WTC11 (cell line): ENCODE measurements at regions not wholly inside any gene's neighbourhood (a gene's known extent, or its start where the extent isn't known, plus 50 kb on each side); places are given as distances from the start of the nearest gene placed in this dataset.

ENCODE experiments used
- ATAC-seq: fragments of 200-7000 bp; cut with Tn5 transposase; 2 replicates; pipeline ENCODE4 v1.10.0; 2021; ENCODE audit warnings: mild to moderate bottlenecking, moderate library complexity
- CTCF ChIA-PET: fragments of 300-600 bp; sonication (Branson Sonifier 250); formaldehyde crosslinking; loops from one replicate; lab custom pipeline; 2021; ENCODE audit warnings: antibody characterized with exemption; lab: Charles Lee
- POLR2A ChIA-PET: fragments of 350-600 bp; sonication (Branson Sonifier 250); formaldehyde crosslinking; loops from one replicate; lab custom pipeline; 2021; ENCODE audit warnings: antibody characterized with exemption; lab: Charles Lee
- DNase-seq: peaks from one replicate; pipeline ENCODE4 v3.0.0; 2021; ENCODE audit warnings: low spot score
- H3K27ac Mint-ChIP-seq: 2 replicates; pipeline ENCODE4 v1.8.0; 2021; ENCODE audit warnings: mixed read lengths
- H3K27me3 Mint-ChIP-seq: 2 replicates; pipeline ENCODE4 v1.8.0; 2021; ENCODE audit warnings: low read depth, mild to moderate bottlenecking, moderate library complexity, mixed read lengths
- H3K36me3 Mint-ChIP-seq: 2 replicates; pipeline ENCODE4 v1.8.0; 2021; ENCODE audit warnings: mixed read lengths
- H3K4me1 Mint-ChIP-seq: 2 replicates; pipeline ENCODE4 v1.8.0; 2022; ENCODE audit warnings: mixed read lengths
- H3K4me3 Mint-ChIP-seq: 2 replicates; pipeline ENCODE4 v1.8.0; 2021; ENCODE audit warnings: mild to moderate bottlenecking, moderate library complexity, mixed read lengths
- H3K9me3 Mint-ChIP-seq: 2 replicates; pipeline ENCODE4 v1.8.0; 2021; ENCODE audit warnings: mixed read lengths
- E2F1 ChIP-seq: sonication (generic); formaldehyde crosslinking; IDR thresholded peaks from 2 replicates; pipeline ENCODE4 v1.8.0; 2022; ENCODE audit warnings: mild to moderate bottlenecking, missing genetic modification reagents
- E2F4 ChIP-seq: sonication (generic); formaldehyde crosslinking; IDR thresholded peaks from 2 replicates; pipeline ENCODE4 v1.8.1; 2022; ENCODE audit warnings: low read depth, mild to moderate bottlenecking, moderate library complexity, missing genetic modification reagents, borderline replicate concordance
- ERG ChIP-seq: fragments of 250-450 bp; sonication (Bioruptor Pico); IDR thresholded peaks from 2 replicates; pipeline ENCODE4 v1.8.0; 2021; ENCODE audit warnings: mild to moderate bottlenecking
- ETV6 ChIP-seq: sonication (generic); formaldehyde crosslinking; IDR thresholded peaks from 2 replicates; pipeline ENCODE4 v1.8.1; 2022; ENCODE audit warnings: mild to moderate bottlenecking, missing genetic modification reagents
- FOXK1 ChIP-seq: sonication (generic); formaldehyde crosslinking; IDR thresholded peaks from 2 replicates; pipeline ENCODE4 v1.8.0; 2022; ENCODE audit warnings: mild to moderate bottlenecking, moderate library complexity, missing genetic modification reagents
- FOXP4 ChIP-seq: sonication (generic); formaldehyde crosslinking; IDR thresholded peaks from 2 replicates; pipeline ENCODE4 v1.8.0; 2022; ENCODE audit warnings: mild to moderate bottlenecking, missing genetic modification reagents
- GTF2I ChIP-seq: fragments of 250-450 bp; sonication (Bioruptor Pico); conservative IDR thresholded peaks from 2 replicates; pipeline ENCODE4 v1.4.0; 2021; ENCODE audit warnings: mild to moderate bottlenecking
- IRF2 ChIP-seq: sonication (generic); formaldehyde crosslinking; IDR thresholded peaks from 2 replicates; pipeline ENCODE4 v1.8.0; 2022; ENCODE audit warnings: low read depth, missing genetic modification reagents, borderline replicate concordance
- MAX ChIP-seq: sonication (generic); formaldehyde crosslinking; IDR thresholded peaks from 2 replicates; pipeline ENCODE4 v1.8.0; 2022; ENCODE audit warnings: mild to moderate bottlenecking, missing genetic modification reagents
- NR1H2 ChIP-seq: sonication (generic); formaldehyde crosslinking; IDR thresholded peaks from 2 replicates; pipeline ENCODE4 v1.9.0; 2021; ENCODE audit warnings: mild to moderate bottlenecking, moderate library complexity, missing genetic modification reagents
- RELA ChIP-seq: sonication (generic); formaldehyde crosslinking; IDR thresholded peaks from 2 replicates; pipeline ENCODE4 v1.8.1; 2022; ENCODE audit warnings: missing genetic modification reagents, mild to moderate bottlenecking, borderline replicate concordance
- RORB ChIP-seq: fragments of 250-450 bp; sonication (Bioruptor Pico); IDR thresholded peaks from 2 replicates; pipeline ENCODE4 v1.9.0; 2021; ENCODE audit warnings: mild to moderate bottlenecking
- SP1 ChIP-seq: sonication (generic); formaldehyde crosslinking; conservative IDR thresholded peaks from 2 replicates; pipeline ENCODE4 v1.8.1; 2022; ENCODE audit warnings: missing genetic modification reagents
- TCF7 ChIP-seq: sonication (generic); formaldehyde crosslinking; IDR thresholded peaks from 2 replicates; pipeline ENCODE4 v1.8.0; 2022; ENCODE audit warnings: mild to moderate bottlenecking, low read depth, missing genetic modification reagents, moderate library complexity
- TEAD1 ChIP-seq: sonication (generic); formaldehyde crosslinking; IDR thresholded peaks from 2 replicates; pipeline ENCODE4 v1.8.0; 2022; ENCODE audit warnings: mild to moderate bottlenecking, missing genetic modification reagents
- ZMAT4 ChIP-seq: fragments of 250-450 bp; sonication (Bioruptor Pico); IDR thresholded peaks from 2 replicates; pipeline ENCODE4 v1.9.0; 2021; ENCODE audit warnings: mild to moderate bottlenecking
- ZNF121 ChIP-seq: sonication (generic); formaldehyde crosslinking; IDR thresholded peaks from 2 replicates; pipeline ENCODE4 v1.8.0; 2023; ENCODE audit warnings: missing genetic modification reagents
- ZNF232 ChIP-seq: sonication (generic); formaldehyde crosslinking; IDR thresholded peaks from 2 replicates; pipeline ENCODE4 v1.8.0; 2022; ENCODE audit warnings: mild to moderate bottlenecking, missing genetic modification reagents
- ZNF281 ChIP-seq: sonication (generic); formaldehyde crosslinking; IDR thresholded peaks from 2 replicates; pipeline ENCODE4 v1.8.0; 2023; ENCODE audit warnings: mild to moderate bottlenecking, missing genetic modification reagents
- ZNF396 ChIP-seq: fragments of 250-450 bp; sonication (Bioruptor Pico); IDR thresholded peaks from 2 replicates; pipeline ENCODE4 v1.8.0; 2021; ENCODE audit warnings: mild to moderate bottlenecking, moderate library complexity, borderline replicate concordance
- ZNF423 ChIP-seq: fragments of 250-450 bp; sonication (Bioruptor Pico); IDR thresholded peaks from 2 replicates; pipeline ENCODE4 v2.1.2; 2022; ENCODE audit warnings: mild to moderate bottlenecking, moderate library complexity
- ZSCAN18 ChIP-seq: fragments of 250-450 bp; sonication (Bioruptor Pico); IDR thresholded peaks from 2 replicates; pipeline ENCODE4 v2.1.2; 2022; ENCODE audit warnings: mild to moderate bottlenecking, moderate library complexity

- H3K4me3 Mint-ChIP-seq: no peak overlapping the region
- no peaks in the 10 kb centered on the region for H3K27me3 Mint-ChIP-seq
- H3K4me1 Mint-ChIP-seq: peaks cover 15% of the 10 kb centered on the region
- CTCF ChIA-PET: no interaction called here
- ATAC-seq: no peak
- no peaks in the 10 kb centered on the region for H3K9me3 Mint-ChIP-seq
- no peak for DNase-seq
- no peak for TF ChIP-seq ZNF121 (CRISPR knock-in tag)
- TF ChIP-seq E2F4 (CRISPR knock-in tag): no peak
- no peak for TF ChIP-seq NR1H2 (CRISPR knock-in tag)
- TF ChIP-seq ZNF396 (CRISPR knock-in tag): no peak
- TF ChIP-seq E2F1: no peak
- TF ChIP-seq ERG (CRISPR knock-in tag): no peak
- TF ChIP-seq MAX (CRISPR knock-in tag): no peak
- no peak for TF ChIP-seq GTF2I
- no peak for TF ChIP-seq ZNF232 (CRISPR knock-in tag)
- TF ChIP-seq IRF2 (CRISPR knock-in tag): no peak
- TF ChIP-seq ZNF423 (CRISPR knock-in tag): no peak
- TF ChIP-seq FOXP4: no peak
- 0 out of 2 replicates have a peak overlapping the region, but pooled peaks have one; percentile 16 for H3K27ac Mint-ChIP-seq
- peaks cover 27% of the 10 kb centered on the region for H3K36me3 Mint-ChIP-seq
- POLR2A ChIA-PET: no interaction called here
These were observed 61.8 kb downstream of the SHANK2 start for GRCh38 chr11:71190551-71190950.

GRCh38 chr11:71189768-71190315 lies 62.5 kb downstream of the SHANK2 start:
- DNase-seq (no peak), ATAC-seq (no peak)
- peak overlapping the region; percentile 16; the same call in 1 of the 2 replicates for H3K27ac Mint-ChIP-seq
- H3K27me3 Mint-ChIP-seq: no peaks in the 10 kb centered on the region
- TF ChIP-seq RORB: no peak
- TF ChIP-seq RELA: no peak
- TF ChIP-seq ZNF281 (CRISPR knock-in tag): no peak
- no peak for TF ChIP-seq TCF7 (CRISPR knock-in tag)
- TF ChIP-seq TEAD1 (CRISPR knock-in tag): no peak
- no peak for TF ChIP-seq ZMAT4 (CRISPR knock-in tag)
- no peak for TF ChIP-seq ETV6 (CRISPR knock-in tag)
- TF ChIP-seq ZSCAN18 (CRISPR knock-in tag): no peak
- no peak for TF ChIP-seq FOXK1 (CRISPR knock-in tag)
- no peak for TF ChIP-seq SP1 (CRISPR knock-in tag)
- H3K4me1 Mint-ChIP-seq: peaks cover 15% of the 10 kb centered on the region
- no peaks in the 10 kb centered on the region for H3K9me3 Mint-ChIP-seq
- POLR2A ChIA-PET: no interaction called here
- no peak overlapping the region for H3K4me3 Mint-ChIP-seq
- CTCF ChIA-PET: no interaction called here
- peaks cover 33% of the 10 kb centered on the region for H3K36me3 Mint-ChIP-seq
